ENCODE measurements at regions not wholly inside any gene's neighbourhood (a gene's known extent, or its start where the extent isn't known, plus 50 kb on each side); places are given as distances from the start of the nearest gene placed in this dataset.
A peak's percentile ranks its signal among the peaks of the same experiment; 100 is the strongest.
"Not testable (repeated sequence)": the region's sequence is repeated elsewhere in the genome, so short reads cannot be mapped to it uniquely, and the experiment has no call there.

DNA sequence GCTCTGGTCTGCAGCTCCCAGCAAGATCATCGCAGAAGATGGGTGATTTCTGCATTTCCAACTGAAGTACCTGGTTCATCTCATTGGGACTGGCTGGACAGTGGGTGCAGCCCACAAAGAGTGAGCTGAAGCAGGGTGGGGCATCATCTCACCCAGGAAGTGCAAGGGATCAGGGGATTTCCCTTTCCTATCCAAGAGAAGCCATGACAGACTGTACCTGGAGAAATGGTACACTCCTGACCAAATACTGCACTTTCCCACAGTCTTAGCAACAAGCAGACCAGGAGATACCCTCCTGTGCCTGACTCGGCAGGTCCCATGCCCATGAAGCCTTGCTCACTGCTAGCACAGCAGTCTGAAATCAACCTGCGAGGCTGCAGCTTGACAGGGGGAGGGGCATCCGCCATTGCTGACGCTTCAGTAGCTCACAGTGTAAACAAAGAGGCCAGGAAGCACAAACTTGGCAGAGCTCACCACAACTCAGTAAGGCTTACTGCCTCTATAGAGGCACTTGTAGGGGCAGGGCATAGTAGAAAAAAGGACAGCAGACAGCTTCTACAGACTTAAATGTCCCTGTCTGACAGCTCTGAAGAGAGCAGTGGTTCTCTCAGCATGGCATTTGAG is 60.5 kb downstream of the AREG start:
- H3K9ac ChIP-seq (ENCODE audit: low read length); H3K9me3 ChIP-seq (ENCODE audit: control insufficient read depth, low read length): not testable (repeated sequence)
- peak; percentile 48 for DNase-seq (ENCODE audit: low read depth)

GRCh38 chr4:74509363-74509762 is 64.4 kb downstream of the AREG start:
- not testable (repeated sequence) for H3K4me1 ChIP-seq (ENCODE audit: control insufficient read depth, insufficient read depth, low read length); H3K9me3 ChIP-seq (ENCODE audit: control insufficient read depth, low read length); H3K36me3 ChIP-seq (ENCODE audit: control insufficient read depth, insufficient read depth, low read length, severe bottlenecking); H3K9ac ChIP-seq (ENCODE audit: low read length); H3K4me3 ChIP-seq (ENCODE audit: low read length); H3K27me3 ChIP-seq (replicated peaks; ENCODE audit: control insufficient read depth, insufficient read depth, low read length); DNase-seq (ENCODE audit: low read depth)

More for the DNA sequence above, 60.5 kb downstream of the AREG start:
- H3K4me3 ChIP-seq (ENCODE audit: low read length); H3K4me1 ChIP-seq (ENCODE audit: control insufficient read depth, insufficient read depth, low read length); H3K36me3 ChIP-seq (ENCODE audit: control insufficient read depth, insufficient read depth, low read length, severe bottlenecking); H3K27me3 ChIP-seq (replicated peaks; ENCODE audit: control insufficient read depth, insufficient read depth, low read length): not testable (repeated sequence)

DNA sequence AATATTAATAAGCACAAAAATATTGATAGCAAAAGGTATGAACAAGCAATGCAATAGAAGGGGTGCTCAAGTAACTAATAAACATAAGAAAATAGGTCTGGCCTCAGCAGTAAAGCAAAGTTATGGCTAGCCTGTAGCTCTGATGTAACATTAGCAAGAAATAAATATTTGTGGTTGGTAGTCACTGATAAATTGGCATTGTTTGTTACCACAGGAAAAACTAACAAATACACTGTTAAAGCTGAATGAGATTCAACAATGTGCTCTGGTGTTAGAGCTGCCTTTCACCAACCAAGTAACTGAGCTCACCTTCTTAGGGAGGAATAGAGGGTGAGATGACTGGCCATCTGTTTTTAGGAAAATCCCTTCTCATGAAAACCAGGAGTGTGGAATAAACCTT is 71.4 kb downstream of the AREG start:
- H3K36me3 ChIP-seq (ENCODE audit: control insufficient read depth, insufficient read depth, low read length, severe bottlenecking) = no peaks in the 10 kb centered on the region
- H3K27me3 ChIP-seq (replicated peaks; ENCODE audit: control insufficient read depth, insufficient read depth, low read length) = no peaks in the 10 kb centered on the region
- no peaks in the 10 kb centered on the region for H3K4me1 ChIP-seq (ENCODE audit: control insufficient read depth, insufficient read depth, low read length)
- no peak overlapping the region for H3K4me3 ChIP-seq (ENCODE audit: low read length)
- H3K9me3 ChIP-seq (ENCODE audit: control insufficient read depth, low read length) = no peaks in the 10 kb centered on the region
- peak; percentile 40 for DNase-seq (ENCODE audit: low read depth)
- no peak overlapping the region for H3K9ac ChIP-seq (ENCODE audit: low read length)

DNA sequence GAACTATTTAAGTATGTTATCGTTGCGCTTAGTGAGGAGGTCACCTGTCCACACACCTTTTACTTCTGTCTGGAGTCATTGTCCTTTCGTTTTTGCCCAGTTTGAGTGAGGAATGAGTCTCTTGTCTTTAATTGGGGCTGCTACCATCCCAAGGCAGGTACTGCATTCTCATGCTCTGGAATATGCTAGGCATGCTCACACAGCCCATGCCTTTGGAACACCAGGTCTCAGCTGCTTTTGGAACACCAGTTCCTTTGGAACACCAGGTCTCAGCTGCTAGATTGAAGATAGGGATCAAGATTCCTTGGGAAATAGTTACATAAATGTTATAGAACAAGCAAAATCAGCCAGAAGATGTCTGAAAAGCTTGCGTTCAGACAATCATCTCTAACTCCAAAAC is 73.1 kb downstream of the AREG start:
- no peak overlapping the region for H3K9ac ChIP-seq (ENCODE audit: low read length)
- DNase-seq (ENCODE audit: low read depth) = no peak
- no peaks in the 10 kb centered on the region for H3K27me3 ChIP-seq (replicated peaks; ENCODE audit: control insufficient read depth, insufficient read depth, low read length)
- no peaks in the 10 kb centered on the region for H3K4me1 ChIP-seq (ENCODE audit: control insufficient read depth, insufficient read depth, low read length)
- no peak overlapping the region for H3K4me3 ChIP-seq (ENCODE audit: low read length)
- no peaks in the 10 kb centered on the region for H3K36me3 ChIP-seq (ENCODE audit: control insufficient read depth, insufficient read depth, low read length, severe bottlenecking)
- H3K9me3 ChIP-seq (ENCODE audit: control insufficient read depth, low read length) = no peaks in the 10 kb centered on the region

- no peak for DNase-seq (ENCODE audit: low read depth)
- no peaks in the 10 kb centered on the region for H3K27me3 ChIP-seq (replicated peaks; ENCODE audit: control insufficient read depth, insufficient read depth, low read length)
- H3K9me3 ChIP-seq (ENCODE audit: control insufficient read depth, low read length) = no peaks in the 10 kb centered on the region
- no peak overlapping the region for H3K4me3 ChIP-seq (ENCODE audit: low read length)
- H3K9ac ChIP-seq (ENCODE audit: low read length) = no peak overlapping the region
- no peaks in the 10 kb centered on the region for H3K36me3 ChIP-seq (ENCODE audit: control insufficient read depth, insufficient read depth, low read length, severe bottlenecking)
- no peaks in the 10 kb centered on the region for H3K4me1 ChIP-seq (ENCODE audit: control insufficient read depth, insufficient read depth, low read length)
These were observed 77.5 kb downstream of the AREG start for GRCh38 chr4:74522251-74522991.

DNA sequence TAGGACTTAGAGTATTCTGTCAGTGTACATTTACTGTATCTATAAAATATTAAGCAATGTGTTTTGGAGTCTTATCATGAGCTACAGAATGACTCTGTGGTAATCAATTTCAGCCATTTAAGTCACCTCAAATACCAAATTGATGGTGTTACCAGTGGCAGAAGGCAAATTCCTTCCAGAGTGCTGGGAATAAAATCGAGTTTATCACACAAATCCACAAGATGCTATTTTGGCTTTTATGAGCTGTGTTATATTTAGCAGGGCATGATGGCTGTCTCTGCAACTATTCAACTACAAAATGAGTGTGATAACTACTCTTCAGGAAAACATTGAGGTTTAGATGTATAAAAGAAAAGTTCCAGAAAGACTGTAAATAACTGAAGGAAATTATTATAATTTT is 78.2 kb downstream of the AREG start:
- no peaks in the 10 kb centered on the region for H3K27me3 ChIP-seq (replicated peaks; ENCODE audit: control insufficient read depth, insufficient read depth, low read length)
- no peak for DNase-seq (ENCODE audit: low read depth)
- H3K36me3 ChIP-seq (ENCODE audit: control insufficient read depth, insufficient read depth, low read length, severe bottlenecking) = no peaks in the 10 kb centered on the region
- no peaks in the 10 kb centered on the region for H3K9me3 ChIP-seq (ENCODE audit: control insufficient read depth, low read length)
- H3K4me3 ChIP-seq (ENCODE audit: low read length) = no peak overlapping the region
- no peaks in the 10 kb centered on the region for H3K4me1 ChIP-seq (ENCODE audit: control insufficient read depth, insufficient read depth, low read length)
- no peak overlapping the region for H3K9ac ChIP-seq (ENCODE audit: low read length)

DNA sequence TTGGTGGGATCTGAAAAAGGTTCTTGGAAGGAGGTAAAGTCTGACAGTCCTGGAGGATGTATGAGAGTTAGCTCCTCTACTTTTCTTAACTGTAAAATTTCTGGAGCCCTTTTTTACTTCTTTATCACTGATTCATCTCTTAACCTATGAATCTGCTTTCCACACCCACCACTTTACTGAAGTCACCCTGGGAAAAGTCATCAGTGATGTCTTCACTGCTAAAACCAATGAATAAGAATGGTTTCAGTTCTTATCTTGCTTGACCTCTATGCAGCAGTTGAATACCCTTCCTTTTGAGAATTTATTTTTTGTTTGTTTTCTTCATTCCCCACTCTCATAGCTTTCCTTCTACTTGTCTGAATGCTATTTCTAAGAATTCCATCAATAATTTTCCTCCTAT is 80.0 kb downstream of the AREG start:
- H3K27me3 ChIP-seq (replicated peaks; ENCODE audit: control insufficient read depth, insufficient read depth, low read length) = no peaks in the 10 kb centered on the region
- no peak overlapping the region for H3K9ac ChIP-seq (ENCODE audit: low read length)
- no peaks in the 10 kb centered on the region for H3K36me3 ChIP-seq (ENCODE audit: control insufficient read depth, insufficient read depth, low read length, severe bottlenecking)
- DNase-seq (ENCODE audit: low read depth) = no peak
- no peak overlapping the region for H3K4me3 ChIP-seq (ENCODE audit: low read length)
- H3K9me3 ChIP-seq (ENCODE audit: control insufficient read depth, low read length) = no peaks in the 10 kb centered on the region
- H3K4me1 ChIP-seq (ENCODE audit: control insufficient read depth, insufficient read depth, low read length) = no peaks in the 10 kb centered on the region

DNA sequence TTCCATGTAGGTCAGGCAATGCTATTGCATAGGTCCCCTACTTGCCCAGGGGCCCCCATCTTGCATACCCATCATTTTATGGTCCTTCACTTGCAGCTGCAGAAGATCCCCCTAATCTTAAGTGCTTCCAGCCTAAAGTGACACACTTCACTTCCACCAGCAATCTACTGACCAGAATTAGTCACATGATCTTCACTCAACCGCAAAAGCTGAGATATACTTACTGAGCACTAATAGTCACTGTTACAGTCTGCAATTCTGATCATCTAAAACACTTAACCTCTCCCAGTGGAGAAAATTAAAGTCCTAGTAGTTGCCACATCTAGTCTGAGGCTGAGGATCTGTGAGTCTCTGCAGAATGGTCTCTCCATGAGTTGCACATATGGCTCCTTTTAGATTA is 82.1 kb downstream of the AREG start:
- Histone ChIP-seq H3K27me3 (replicated peaks; ENCODE audit: control insufficient read depth, insufficient read depth, low read length) (no peaks in the 10 kb centered on the region), H3K36me3 (ENCODE audit: control insufficient read depth, insufficient read depth, low read length, severe bottlenecking) (no peaks in the 10 kb centered on the region), H3K4me1 (ENCODE audit: control insufficient read depth, insufficient read depth, low read length) (peaks cover under 1% of the 10 kb centered on the region), H3K9ac (ENCODE audit: low read length) (no peak overlapping the region), H3K9me3 (ENCODE audit: control insufficient read depth, low read length) (no peaks in the 10 kb centered on the region), H3K4me3 (ENCODE audit: low read length) (no peak overlapping the region)
- DNase-seq (ENCODE audit: low read depth) = no peak

DNA sequence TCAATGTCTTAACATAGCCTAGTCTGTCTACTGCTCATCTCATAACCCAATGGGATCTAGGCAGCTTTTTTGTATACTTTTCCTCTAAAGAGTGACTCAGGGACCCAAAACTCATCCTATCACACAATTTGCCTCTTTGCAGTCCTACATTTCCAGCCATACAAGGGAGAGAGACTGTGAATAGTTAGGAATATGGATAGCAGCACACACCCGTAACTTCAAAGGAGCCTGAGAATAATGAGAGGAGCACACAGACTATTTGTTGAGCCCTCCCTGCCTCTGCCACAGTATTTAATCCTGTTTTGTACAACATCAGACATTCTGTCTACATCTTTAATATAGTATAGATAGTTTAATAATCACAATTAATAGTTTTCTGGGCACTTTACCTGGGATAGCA is 83.2 kb downstream of the AREG start:
- no peak overlapping the region for H3K4me3 ChIP-seq (ENCODE audit: low read length)
- H3K9me3 ChIP-seq (ENCODE audit: control insufficient read depth, low read length) = no peaks in the 10 kb centered on the region
- H3K4me1 ChIP-seq (ENCODE audit: control insufficient read depth, insufficient read depth, low read length) = peaks cover 5% of the 10 kb centered on the region
- no peak for DNase-seq (ENCODE audit: low read depth)
- H3K9ac ChIP-seq (ENCODE audit: low read length) = no peak overlapping the region
- H3K27me3 ChIP-seq (replicated peaks; ENCODE audit: control insufficient read depth, insufficient read depth, low read length) = no peaks in the 10 kb centered on the region
- H3K36me3 ChIP-seq (ENCODE audit: control insufficient read depth, insufficient read depth, low read length, severe bottlenecking) = no peaks in the 10 kb centered on the region

DNA sequence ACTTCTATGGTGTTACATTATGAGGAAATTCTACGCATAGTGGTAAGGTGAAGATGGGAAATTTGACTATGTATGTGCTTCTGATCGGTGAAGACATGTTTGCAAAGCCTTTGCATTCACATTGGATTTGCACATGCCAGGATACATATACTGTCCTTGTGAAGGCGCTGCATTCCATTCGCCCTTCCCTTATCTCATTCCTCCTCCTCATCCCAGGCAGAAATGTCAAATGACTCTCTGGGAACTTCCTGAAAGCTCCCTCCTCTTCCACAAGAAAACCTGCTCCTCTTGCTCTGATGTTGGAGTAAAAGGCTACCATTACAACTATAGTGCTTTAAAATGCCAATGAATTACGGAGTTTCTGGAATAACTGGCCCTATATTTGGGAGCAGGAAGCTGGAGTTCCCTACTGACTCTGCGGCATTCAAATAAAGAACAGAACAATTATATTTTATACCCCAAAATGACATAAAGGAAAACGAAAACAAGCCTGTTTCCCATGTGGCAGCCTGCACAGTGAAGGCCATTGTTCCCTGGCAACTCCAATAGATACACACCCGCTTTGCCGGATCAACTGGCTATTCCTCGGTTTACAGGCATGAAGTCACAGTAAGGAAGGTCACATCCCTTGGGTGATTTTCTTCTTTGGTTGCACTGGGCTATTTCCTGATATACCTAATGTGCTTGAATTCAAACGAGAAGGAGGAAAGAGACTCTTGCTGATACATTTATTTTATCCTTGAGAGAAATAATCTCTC is 84.5 kb downstream of the AREG start:
- no peaks in the 10 kb centered on the region for H3K27me3 ChIP-seq (replicated peaks; ENCODE audit: control insufficient read depth, insufficient read depth, low read length)
- no peak overlapping the region for H3K4me3 ChIP-seq (ENCODE audit: low read length)
- no peaks in the 10 kb centered on the region for H3K9me3 ChIP-seq (ENCODE audit: control insufficient read depth, low read length)
- H3K36me3 ChIP-seq (ENCODE audit: control insufficient read depth, insufficient read depth, low read length, severe bottlenecking) = no peaks in the 10 kb centered on the region
- peaks cover 5% of the 10 kb centered on the region for H3K4me1 ChIP-seq (ENCODE audit: control insufficient read depth, insufficient read depth, low read length)
- no peak for DNase-seq (ENCODE audit: low read depth)
- H3K9ac ChIP-seq (ENCODE audit: low read length) = no peak overlapping the region

DNA sequence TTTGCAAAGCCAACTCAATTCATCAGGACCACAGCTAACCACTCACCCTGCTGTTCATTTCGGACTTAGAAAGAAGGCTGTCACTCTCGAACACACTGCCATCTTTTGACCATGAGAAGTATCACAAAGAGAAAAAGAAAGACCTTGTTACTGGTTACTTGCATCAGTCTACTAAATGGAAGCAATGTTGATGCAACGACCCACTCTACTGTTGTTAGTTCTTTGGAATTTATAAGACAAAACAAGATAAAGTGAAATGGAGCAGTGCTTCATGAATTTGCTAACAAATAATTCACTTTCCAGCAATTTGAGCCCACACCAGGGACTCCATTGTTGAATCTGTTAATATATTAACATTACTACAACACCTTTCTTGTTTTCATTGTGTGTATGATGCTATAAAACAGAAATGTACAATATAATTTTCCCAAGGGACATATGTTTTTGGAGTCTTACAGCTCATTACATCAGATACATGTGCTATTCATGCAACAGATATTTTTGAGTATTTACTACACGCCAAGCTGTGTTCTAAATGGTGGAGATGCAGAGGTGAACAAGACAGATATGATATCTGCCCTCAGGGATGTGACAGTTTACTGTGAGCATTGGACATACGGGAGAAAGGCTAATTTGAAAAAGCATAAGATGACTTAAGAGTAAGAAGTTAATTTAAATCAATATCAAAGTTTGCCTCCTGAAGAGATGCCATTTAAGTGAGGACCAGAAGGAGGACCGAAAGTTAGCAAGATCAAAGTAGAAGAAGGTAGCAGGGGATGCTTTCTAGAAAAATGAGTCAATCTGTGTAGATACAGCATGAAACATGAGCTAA is 87.2 kb downstream of the AREG start:
- DNase-seq (ENCODE audit: low read depth) = peak; percentile 91
- Histone ChIP-seq H3K9ac (ENCODE audit: low read length) (peak overlapping the region; percentile 5), H3K4me1 (ENCODE audit: control insufficient read depth, insufficient read depth, low read length) (peaks cover 17% of the 10 kb centered on the region)

More for the DNA sequence above, 87.2 kb downstream of the AREG start:
- Histone ChIP-seq H3K4me3 (ENCODE audit: low read length) (no peak overlapping the region), H3K27me3 (replicated peaks; ENCODE audit: control insufficient read depth, insufficient read depth, low read length) (no peaks in the 10 kb centered on the region), H3K9me3 (ENCODE audit: control insufficient read depth, low read length) (no peaks in the 10 kb centered on the region), H3K36me3 (ENCODE audit: control insufficient read depth, insufficient read depth, low read length, severe bottlenecking) (no peaks in the 10 kb centered on the region)
